Ishikawa (cell line): ENCODE measurements at regions not wholly inside any gene's neighbourhood (a gene's known extent, or its start where the extent isn't known, plus 50 kb on each side); places are given as distances from the start of the nearest gene placed in this dataset.

Source experiments
- EP300 ChIP-seq: IDR thresholded peaks from 2 replicates; pipeline ENCODE4 v1.6.1; 2012; ENCODE audit warnings: borderline replicate concordance
- FOXM1 ChIP-seq: IDR thresholded peaks from 2 replicates; pipeline ENCODE4 v1.6.1; 2012; ENCODE audit warnings: low read depth, borderline replicate concordance
- TAF1 ChIP-seq: IDR thresholded peaks from 2 replicates; pipeline ENCODE4 v1.6.1; 2012; ENCODE audit warnings: low read depth, mild to moderate bottlenecking
- USF1 ChIP-seq: IDR thresholded peaks from 2 replicates; pipeline ENCODE4 v1.6.1; 2012
- TF ChIP-seq, protein P1 (sequence below): IDR thresholded peaks from 2 replicates; pipeline ENCODE4 v1.6.1; 2012

- TF ChIP-seq EP300 (no peak), FOXM1 (no peak), TAF1 (no peak), USF1 (no peak)
- TF ChIP-seq, protein P1, sequence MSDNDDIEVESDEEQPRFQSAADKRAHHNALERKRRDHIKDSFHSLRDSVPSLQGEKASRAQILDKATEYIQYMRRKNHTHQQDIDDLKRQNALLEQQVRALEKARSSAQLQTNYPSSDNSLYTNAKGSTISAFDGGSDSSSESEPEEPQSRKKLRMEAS = no peak
Observed at GRCh38 chr2:205934443-205934842, 151.5 kb downstream of the INO80D start.
